Neural cell (in vitro differentiated cells): ENCODE measurements at regions not wholly inside any gene's neighbourhood (a gene's known extent, or its start where the extent isn't known, plus 50 kb on each side); places are given as distances from the start of the nearest gene placed in this dataset.

ENCODE experiments used
- CTCF ChIP-seq: fragments of 450-650 bp; IDR thresholded peaks from 2 replicates; pipeline ENCODE4 v1.5.1; 2014; ENCODE audit warnings: antibody characterized with exemption, mild to moderate bottlenecking, moderate library complexity; ENCODE audit not compliant: poor library complexity, severe bottlenecking
- EP300 ChIP-seq: fragments of 450-650 bp; conservative IDR thresholded peaks from 2 replicates; pipeline ENCODE4 v1.6.1; 2014; ENCODE audit warnings: antibody characterized with exemption, mild to moderate bottlenecking, moderate library complexity; ENCODE audit not compliant: poor library complexity, severe bottlenecking
- POLR2AphosphoS5 ChIP-seq: IDR thresholded peaks from 2 replicates; pipeline ENCODE4 v1.6.1; 2012
- SMC3 ChIP-seq: fragments of 450-650 bp; conservative IDR thresholded peaks from 2 replicates; pipeline ENCODE4 v1.6.1; 2014; ENCODE audit warnings: antibody characterized with exemption, mild to moderate bottlenecking, moderate library complexity; ENCODE audit not compliant: poor library complexity

GRCh38 chr10:71144824-71145223 is 67.5 kb upstream of the UNC5B start:
- TF ChIP-seq CTCF (no peak), EP300 (no peak), SMC3 (no peak), POLR2AphosphoS5 (no peak)
